ENCODE measurements at regions not wholly inside any gene's neighbourhood (a gene's known extent, or its start where the extent isn't known, plus 50 kb on each side); places are given as distances from the start of the nearest gene placed in this dataset.
"Not testable (repeated sequence)": the region's sequence is repeated elsewhere in the genome, so short reads cannot be mapped to it uniquely, and the experiment has no call there.

GRCh38 chr11:25159341-25159740 lies 662.5 kb downstream of the LUZP2 start:
- no peak for DNase-seq

DNA sequence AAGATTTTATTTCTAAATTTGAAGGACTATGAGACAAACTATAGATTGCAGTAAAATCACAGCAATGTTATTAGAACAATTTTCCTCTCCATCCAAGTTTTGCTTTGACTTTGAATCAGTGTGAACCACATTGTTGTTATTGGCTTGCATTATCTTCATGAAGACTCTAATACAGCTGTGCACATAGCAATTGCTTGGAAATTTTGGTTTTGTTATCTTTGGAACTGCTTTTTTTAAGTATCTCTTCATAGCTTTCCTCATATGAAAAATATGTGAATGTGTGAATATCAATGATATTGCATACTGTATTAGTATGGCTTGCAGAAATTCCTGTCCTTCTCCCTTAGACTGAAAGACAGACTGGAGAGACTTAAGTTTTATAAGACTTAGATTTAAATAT lies 666.6 kb downstream of the LUZP2 start:
- DNase-seq, result no peak

GRCh38 chr11:25180187-25180586 lies 683.3 kb downstream of the LUZP2 start:
- no peak for DNase-seq

DNA sequence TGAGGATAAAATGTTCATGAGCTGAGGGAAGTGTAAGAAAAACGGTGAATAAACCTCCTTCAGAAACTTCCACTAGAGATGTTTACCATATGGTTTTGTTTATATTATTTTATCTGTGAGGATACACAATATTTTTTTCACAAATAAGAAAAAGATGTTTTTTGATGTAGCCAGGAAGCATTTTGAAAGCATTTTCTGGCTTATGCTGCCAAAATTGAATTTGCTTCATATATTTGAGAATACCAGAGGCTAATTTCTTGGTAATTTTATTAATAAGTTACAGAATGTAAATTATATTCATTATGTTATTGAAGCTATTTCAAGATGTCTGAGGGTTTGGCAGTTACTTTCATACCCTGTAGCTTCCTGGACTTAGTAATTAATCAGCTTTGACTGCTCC lies 686.6 kb downstream of the LUZP2 start:
- DNase-seq, result no peak

- DNase-seq, result no peak
Observed at GRCh38 chr11:25197515-25197914, 700.7 kb downstream of the LUZP2 start.

GRCh38 chr11:25198704-25199103 lies 701.9 kb downstream of the LUZP2 start:
- DNase-seq, result no peak

DNA sequence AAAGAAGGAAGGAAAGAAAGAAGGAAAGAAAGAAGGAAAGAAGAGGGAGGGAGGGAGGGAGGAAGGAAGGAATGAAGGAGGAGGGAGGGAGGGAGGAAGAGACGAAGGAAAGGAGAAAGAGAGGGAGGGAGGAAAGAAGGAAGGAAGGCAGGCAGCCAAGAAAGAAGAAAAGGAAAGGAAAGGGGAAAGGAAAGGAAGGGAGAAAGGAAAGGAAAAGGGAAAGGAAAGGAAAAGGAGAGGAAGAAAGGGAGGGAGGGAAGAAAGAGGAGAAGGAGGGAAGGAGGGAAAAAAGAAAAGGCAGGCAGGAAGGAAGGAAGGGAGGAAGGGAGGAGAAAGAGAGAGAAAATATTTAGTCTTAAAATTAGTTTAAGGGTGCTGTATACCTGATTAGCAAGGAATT lies 704.1 kb downstream of the LUZP2 start:
- DNase-seq, result no peak

DNA sequence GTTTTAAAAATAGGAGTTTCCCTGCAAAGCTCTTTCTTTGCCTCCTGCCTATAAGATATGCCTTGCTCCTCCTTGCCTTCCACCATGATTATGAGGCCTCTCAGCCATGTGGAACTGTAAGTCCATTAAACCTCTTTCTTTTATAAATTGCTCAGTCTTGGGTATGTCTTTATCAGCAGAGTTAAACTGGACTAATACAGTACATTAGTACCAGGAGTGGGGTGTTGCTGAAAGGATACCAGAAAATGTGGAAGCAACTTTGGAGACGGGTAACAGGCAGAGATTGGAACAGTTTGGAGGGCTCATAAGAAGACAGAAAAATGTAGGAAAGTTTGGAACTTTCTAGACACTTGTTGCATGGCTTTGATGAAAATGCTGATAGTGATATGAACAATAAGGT lies 709.9 kb downstream of the LUZP2 start:
- no peak for DNase-seq

- DNase-seq, result no peak
Observed at GRCh38 chr11:25211635-25212254, 714.9 kb downstream of the LUZP2 start.

DNA sequence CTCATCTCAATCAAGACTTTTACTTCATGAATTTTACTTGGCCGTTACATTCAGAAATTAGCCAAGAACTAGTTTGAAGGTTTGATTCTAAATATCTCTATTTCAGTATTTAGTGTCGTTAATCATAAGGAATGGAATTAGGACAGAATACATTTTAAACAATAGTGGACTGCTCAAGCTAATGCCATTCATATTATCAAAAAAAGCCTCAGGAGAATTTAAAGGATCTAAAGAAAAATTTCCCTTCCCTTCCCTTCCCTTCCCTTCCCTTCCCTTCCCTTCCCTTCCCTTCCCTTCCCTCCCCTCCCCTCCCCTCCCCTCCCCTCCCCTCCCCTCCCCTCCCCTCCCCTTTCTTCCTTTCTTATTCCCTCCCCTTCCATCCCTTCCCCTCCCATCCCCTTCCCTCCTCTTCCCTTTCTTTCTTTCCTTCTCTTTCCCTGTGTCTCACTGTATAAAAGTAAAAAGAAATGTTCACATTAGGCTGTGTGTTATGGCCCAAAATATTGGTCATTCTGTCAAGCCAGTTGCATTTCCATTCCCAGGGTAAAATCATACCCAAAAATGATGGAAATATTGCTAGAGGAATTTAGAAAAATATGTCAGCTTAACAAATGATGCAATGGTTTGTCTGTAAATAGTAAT lies 717.8 kb downstream of the LUZP2 start:
- no peak for DNase-seq

GRCh38 chr11:25218036-25218435 lies 721.2 kb downstream of the LUZP2 start:
- DNase-seq, result no peak

GRCh38 chr11:25225078-25225477 lies 728.2 kb downstream of the LUZP2 start:
- DNase-seq, result no peak

DNA sequence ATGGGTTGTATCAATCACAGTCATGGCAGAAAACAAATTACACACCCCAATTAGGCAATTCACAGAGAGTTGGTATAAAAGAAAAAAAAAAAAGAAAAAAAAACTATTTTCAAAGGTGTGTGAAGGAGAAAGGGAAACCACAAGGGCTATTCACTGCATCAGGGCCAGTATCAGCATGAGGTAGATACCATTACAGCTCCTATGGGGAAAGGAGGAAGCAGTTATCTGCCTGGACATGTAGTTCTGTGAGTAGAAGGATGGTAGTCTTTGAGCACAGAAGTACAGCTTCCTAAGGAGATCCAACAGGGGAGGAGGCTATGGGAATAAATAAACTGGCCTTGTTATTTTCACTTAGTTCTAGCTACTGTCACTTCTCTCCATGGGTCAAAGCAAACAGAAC lies 746.1 kb downstream of the LUZP2 start:
- no peak for DNase-seq

- DNase-seq, result no peak
Observed at GRCh38 chr11:25244126-25244525, 747.3 kb downstream of the LUZP2 start.

DNA sequence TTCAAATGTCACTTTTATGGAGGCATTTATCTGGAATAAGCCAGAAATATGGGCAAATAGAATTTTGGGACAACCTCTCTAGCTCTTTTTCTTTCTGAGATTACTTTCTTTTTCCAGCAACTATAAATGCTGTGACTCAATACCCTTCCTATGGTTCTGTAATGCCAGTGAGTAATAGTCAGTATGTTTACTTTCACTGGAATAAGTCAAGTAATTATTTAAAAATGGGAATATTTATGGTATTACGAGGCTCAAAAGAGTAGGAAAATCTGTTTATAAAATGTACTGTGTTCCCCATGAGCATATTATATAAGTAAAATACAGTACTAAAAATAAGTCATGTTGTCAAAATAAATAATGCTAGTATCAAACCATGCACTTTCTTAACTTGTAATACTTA lies 750.5 kb downstream of the LUZP2 start:
- DNase-seq, result no peak

- DNase-seq, result no peak
Observed at GRCh38 chr11:25252854-25253253, 756.0 kb downstream of the LUZP2 start.

DNA sequence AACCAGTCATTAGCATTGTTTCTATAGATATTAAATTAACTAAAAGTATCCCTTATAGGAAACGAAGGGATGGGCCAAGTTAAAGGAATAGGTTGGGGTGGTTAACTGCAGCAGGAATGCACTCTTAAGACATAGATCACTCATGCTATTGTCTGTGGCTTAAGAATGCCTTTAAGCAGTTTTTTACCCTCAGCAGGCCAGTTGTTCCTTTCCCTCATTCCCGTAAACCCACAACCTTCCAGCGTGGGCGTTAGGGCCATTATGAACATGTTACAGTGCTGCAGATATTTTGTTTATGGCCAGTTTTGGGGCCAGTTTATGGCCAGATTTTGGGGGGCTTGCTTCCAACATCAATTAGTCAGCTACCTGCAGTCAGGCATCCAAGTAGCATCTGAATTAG lies 767.0 kb downstream of the LUZP2 start:
- DNase-seq, result not testable (repeated sequence)

GRCh38 chr11:25271301-25271700 lies 774.4 kb downstream of the LUZP2 start:
- DNase-seq, result no peak

DNA sequence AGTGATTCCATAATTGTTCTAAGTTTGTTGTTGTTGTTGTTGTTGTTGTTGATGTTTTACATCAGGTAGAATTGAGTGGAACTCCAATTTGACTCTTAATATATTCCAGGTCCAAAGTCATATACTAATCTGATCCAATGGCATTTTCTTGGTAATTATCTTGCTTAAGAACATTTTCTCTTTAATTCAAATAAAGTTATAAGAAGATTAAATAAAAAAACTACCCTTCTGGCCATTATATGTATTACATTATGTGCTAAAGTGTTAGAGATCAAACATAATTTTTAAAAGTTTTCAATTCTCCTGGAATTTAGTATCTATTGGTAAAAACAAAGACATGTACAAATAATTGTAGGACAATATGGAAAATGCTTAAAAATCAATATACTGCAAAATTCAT lies 775.4 kb downstream of the LUZP2 start:
- no peak for DNase-seq

DNA sequence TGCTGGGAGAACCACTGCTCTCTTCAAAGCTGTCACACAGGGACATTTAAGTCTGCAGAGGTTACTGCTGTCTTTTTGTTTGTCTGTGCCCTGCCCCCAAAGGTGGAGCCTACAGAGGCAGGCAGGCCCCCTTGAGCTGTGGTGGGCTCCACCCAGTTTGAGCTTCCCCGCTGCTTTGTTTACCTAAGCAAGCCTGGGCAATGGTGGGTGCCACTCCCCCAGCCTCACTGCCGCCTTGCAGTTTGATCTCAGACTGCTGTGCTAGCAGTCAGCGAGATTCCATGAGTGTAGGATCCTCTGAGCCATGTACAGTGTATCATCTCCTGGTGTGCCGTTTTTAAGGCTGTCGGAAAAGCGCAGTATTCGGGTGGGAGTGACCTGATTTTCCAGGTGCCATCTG lies 784.0 kb downstream of the LUZP2 start:
- not testable (repeated sequence) for DNase-seq

DNA sequence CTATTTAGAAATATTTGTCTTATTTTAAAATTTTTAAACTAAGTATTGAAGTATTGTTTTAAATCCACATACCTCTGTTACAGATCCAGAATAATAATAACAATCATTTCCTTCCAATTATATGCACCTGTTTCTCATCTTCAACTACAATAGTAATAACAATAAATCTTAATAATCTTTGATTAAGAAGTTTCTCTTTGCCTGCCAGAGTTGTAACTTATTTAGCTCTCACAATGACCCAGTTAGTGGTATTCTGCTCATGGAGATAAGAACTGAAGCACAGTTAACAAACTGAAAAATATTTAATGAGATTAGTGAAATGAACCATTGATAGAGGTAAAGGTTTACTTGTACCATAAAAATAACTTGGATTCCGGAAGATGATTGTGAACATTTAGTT lies 796.3 kb downstream of the LUZP2 start:
- DNase-seq, result no peak

GRCh38 chr11:25298450-25298849 lies 801.6 kb downstream of the LUZP2 start:
- DNase-seq, result no peak

DNA sequence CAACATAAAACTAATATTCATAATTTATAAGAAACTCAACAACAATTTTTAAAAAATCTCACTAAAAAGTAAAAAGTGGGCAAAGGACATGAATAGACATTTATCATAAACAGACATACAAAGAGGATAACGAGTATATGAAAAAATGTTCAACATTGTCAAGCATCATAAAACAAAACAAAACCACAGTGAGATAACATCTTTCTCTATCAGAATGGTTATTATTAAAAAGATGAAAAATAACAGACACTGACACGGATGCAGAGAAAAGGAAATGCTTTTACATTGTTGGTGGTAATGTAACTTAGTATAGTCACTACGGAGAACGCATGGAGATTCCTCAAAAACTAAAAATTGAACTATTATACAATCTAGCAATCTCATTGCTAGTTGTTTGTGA lies 813.0 kb downstream of the LUZP2 start:
- DNase-seq, result no peak

DNA sequence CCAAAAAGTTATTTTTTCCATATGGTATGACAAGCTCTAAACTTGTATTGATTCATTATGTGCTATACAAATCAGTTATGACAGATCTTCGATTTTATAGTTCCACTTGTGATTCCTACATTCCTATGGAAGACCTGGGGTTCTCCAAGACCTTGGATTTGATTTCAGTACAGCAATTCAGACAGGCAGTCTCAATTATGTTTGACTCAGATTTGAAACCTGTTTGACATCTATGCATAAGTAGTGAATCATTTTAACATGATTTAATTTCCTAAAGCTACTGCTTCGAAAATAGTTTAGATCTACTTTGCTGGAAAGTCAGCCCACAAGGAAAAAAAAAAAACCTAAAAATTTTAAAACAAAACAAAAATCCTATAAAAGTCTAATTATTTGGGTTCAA lies 820.4 kb downstream of the LUZP2 start:
- no peak for DNase-seq

DNA sequence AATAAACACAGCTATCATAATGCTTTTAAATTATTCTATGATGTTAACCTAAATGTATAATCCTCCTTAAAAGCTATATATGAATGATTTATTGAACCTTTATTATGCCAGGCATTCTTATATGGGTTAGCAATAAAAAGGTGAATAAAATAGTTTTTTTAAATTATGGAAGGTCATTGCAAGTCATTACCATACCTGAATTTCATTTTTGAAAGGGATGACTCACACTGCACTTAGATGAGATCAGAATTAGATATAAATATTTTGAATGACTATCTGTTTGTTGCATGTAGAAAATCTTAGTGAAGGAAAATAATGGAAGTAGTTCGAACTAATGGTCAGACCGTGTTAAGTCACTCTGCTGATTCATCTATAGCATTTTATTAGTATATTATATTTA lies 822.3 kb downstream of the LUZP2 start:
- DNase-seq, result no peak
